AG04450 (cell line): ENCODE measurements at regions not wholly inside any gene's neighbourhood (a gene's known extent, or its start where the extent isn't known, plus 50 kb on each side); places are given as distances from the start of the nearest gene placed in this dataset.
A peak's percentile ranks its signal among the peaks of the same experiment; 100 is the strongest.

Experiments
- CTCF ChIA-PET: fragments of 300-600, 350-600 bp; formaldehyde crosslinking; extraction: SDS; loops from one replicate; lab custom pipeline; 2022; ENCODE audit warnings: antibody characterized with exemption, inconsistent platforms; lab: Charles Lee
- POLR2A ChIA-PET: fragments of 350-600 bp; formaldehyde crosslinking; extraction: SDS; loops from one replicate; lab custom pipeline; 2021; ENCODE audit warnings: antibody characterized with exemption, inconsistent platforms; lab: Yijun Ruan, JAX
- DNase-seq: peaks from one replicate; pipeline ENCODE4 v3.0.0-alpha.2; 2011; ENCODE audit warnings: low read depth, low spot score
- H3K27ac ChIP-seq: one replicate; pipeline ENCODE4 v1.5.1; 2012; ENCODE audit warnings: low read depth, low read length, control low read depth
- H3K27me3 ChIP-seq: one replicate; pipeline ENCODE4 v1.6.0; 2012; ENCODE audit warnings: low read length; ENCODE audit not compliant: control insufficient read depth, insufficient read depth
- H3K4me3 ChIP-seq: 2 replicates; pipeline ENCODE4 v1.5.1; 2011; ENCODE audit warnings: mild to moderate bottlenecking, low read depth, low read length, control low read depth
- H3K9me3 ChIP-seq: 2 replicates; pipeline ENCODE4 v1.5.1; 2012; ENCODE audit warnings: low read length; ENCODE audit not compliant: control insufficient read depth, insufficient read depth
- TF ChIP-seq, protein P1 (sequence below): IDR thresholded peaks from 2 replicates; pipeline ENCODE4 v1.5.1; 2011; ENCODE audit warnings: low read depth, low read length, control low read depth, inconsistent platforms

DNA sequence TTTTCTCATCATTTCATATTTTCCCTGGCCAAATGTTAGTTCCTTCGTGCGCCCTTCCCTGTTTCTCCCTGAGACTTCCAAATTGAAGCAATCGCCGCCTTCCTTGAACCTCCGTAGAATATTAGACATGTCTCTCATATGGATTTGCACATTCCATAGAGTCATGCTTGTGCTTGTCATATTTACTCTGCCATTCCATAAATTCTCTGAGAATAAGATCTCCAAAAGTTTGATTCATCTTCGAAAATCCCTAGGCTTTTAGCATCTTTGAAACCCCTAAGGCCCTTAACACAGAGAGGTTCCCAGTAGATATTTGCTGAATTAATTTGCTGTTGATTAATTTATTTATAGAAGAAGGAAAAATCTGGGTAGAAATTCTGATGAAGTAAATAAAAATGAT, 202.2 kb upstream of the PIK3C3 start:
- POLR2A ChIA-PET, result no interaction called here
- H3K27me3 ChIP-seq, result no peaks in the 10 kb centered on the region

DNA sequence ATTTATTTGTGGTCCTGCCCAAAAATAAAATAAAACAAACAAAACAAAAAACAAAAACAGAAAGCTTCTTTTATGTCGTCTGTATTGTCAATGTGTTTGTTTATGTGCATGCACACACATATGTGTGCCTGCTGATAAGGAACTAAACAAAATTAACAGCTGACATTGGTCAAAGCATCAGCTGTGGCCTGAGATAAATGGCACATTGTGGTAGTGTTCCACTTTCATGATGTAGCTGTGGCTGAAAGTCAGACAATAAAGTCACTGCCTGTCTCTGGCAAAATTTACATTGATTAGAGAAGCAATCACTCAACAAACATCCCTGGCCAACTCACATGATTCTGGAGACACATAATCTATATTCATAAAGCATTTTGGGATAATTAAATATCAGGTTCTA, 203.4 kb upstream of the PIK3C3 start:
- DNase-seq, result no peak
- POLR2A ChIA-PET, result no interaction called here
- CTCF ChIA-PET, result no interaction called here
- Histone ChIP-seq H3K27me3 (no peaks in the 10 kb centered on the region), H3K27ac (no peak overlapping the region), H3K9me3 (no peaks in the 10 kb centered on the region), H3K4me3 (no peak overlapping the region)
- TF ChIP-seq, protein P1, sequence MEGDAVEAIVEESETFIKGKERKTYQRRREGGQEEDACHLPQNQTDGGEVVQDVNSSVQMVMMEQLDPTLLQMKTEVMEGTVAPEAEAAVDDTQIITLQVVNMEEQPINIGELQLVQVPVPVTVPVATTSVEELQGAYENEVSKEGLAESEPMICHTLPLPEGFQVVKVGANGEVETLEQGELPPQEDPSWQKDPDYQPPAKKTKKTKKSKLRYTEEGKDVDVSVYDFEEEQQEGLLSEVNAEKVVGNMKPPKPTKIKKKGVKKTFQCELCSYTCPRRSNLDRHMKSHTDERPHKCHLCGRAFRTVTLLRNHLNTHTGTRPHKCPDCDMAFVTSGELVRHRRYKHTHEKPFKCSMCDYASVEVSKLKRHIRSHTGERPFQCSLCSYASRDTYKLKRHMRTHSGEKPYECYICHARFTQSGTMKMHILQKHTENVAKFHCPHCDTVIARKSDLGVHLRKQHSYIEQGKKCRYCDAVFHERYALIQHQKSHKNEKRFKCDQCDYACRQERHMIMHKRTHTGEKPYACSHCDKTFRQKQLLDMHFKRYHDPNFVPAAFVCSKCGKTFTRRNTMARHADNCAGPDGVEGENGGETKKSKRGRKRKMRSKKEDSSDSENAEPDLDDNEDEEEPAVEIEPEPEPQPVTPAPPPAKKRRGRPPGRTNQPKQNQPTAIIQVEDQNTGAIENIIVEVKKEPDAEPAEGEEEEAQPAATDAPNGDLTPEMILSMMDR, result no peak

More for the DNA sequence above, 202.2 kb upstream of the PIK3C3 start:
- Histone ChIP-seq H3K4me3 (no peak overlapping the region), H3K9me3 (no peaks in the 10 kb centered on the region), H3K27ac (no peak overlapping the region)
- DNase-seq, result no peak
- CTCF ChIA-PET, result no interaction called here
- TF ChIP-seq, protein P1, result no peak

DNA sequence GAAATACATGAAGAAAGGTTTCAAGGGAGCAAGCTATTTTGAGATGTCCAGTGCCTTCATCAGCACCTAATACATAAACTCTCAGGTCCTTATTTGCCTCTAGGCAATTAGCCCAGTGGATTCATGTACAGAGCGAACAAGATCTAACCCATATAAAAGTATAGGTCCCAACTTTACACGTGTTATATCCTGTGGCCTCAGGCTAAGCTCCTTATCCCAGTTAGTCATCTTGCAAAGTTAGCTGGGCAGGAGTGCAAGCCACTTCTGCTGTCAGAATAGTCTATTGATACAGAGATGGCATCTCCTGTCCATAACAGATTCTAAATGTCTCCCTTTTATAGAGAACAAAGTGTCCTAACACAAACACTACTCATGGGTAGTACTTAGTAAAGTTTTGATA, 203.9 kb upstream of the PIK3C3 start:
- H3K27me3 ChIP-seq, result no peaks in the 10 kb centered on the region
- POLR2A ChIA-PET, result no interaction called here
- H3K4me3 ChIP-seq, result no peak overlapping the region
- no peak overlapping the region for H3K27ac ChIP-seq
- CTCF ChIA-PET, result no interaction called here
- H3K9me3 ChIP-seq, result no peaks in the 10 kb centered on the region
- no peak for DNase-seq
- TF ChIP-seq, protein P1, result no peak

DNA sequence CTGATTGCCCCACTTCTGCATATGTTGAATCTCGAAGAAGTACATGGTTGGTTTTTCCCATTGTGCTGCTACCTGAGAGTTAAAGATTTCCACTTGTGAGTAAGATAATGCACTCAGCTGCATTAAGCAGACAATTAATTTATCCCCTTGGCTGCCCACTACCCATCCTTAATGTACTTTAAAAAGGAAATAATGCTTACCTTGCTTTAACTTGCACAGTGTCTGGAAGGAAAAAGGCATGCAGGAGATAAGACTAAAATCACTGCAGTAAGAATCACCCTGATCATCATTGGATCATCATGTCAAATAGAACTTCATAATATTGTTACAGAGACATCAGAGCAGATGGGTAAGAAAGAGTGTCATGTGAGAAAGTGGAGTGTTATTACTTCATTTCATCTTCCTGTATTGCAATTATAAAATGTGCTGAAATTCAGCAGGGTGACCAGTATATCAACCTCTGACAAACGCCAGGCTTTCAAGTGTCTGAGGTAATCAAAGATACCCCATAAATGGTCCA, 207.3 kb upstream of the PIK3C3 start:
- CTCF ChIA-PET, result no interaction called here
- DNase-seq, result no peak
- no peaks in the 10 kb centered on the region for H3K9me3 ChIP-seq
- no peaks in the 10 kb centered on the region for H3K27me3 ChIP-seq
- POLR2A ChIA-PET, result no interaction called here
- no peak overlapping the region for H3K4me3 ChIP-seq
- TF ChIP-seq, protein P1, result no peak
- H3K27ac ChIP-seq, result no peak overlapping the region

DNA sequence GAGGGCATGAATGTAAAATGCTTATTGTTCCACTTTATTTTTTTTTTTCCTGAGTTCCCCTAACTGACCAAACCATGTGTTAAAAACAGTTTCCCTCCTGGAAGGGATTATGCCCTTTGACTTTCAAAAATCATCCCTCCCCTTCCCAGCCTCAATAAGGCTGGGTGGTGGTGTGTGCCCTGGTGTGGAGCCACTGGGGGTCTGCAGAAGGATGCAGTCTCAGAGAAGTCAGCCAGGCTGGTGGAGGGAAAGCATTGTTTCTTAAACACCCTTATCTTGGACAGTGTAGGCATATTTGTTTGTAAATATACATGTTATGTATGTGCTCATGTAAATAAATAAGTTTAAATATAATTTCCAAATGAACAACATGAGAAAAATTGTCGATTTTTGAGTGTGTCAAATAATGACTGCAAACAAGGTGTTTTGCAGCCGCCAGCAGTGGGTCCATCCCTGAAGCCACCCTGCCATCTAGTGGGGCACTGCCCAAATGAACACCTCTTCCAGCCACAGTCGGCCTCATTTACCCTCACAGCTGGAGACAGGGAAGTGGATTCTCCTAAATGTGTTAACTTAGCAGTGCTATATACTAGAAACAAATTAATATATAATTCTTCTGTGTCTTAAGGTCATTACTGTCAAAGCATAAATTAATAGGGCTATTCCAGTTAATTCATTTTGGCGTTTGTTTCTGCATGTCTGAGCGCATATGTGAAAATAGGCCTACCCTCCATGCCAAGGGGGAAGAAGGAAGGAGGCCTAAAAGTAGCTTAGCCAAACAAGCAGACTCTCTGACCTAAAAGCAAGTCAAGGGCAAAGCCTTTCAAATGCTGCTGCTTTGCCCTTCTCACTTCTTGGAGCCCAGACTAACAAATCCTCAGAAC, 209.6 kb upstream of the PIK3C3 start:
- DNase-seq, result no peak
- H3K27me3 ChIP-seq, result no peaks in the 10 kb centered on the region
- H3K27ac ChIP-seq, result no peak overlapping the region
- H3K9me3 ChIP-seq, result no peaks in the 10 kb centered on the region
- TF ChIP-seq, protein P1, result peak; percentile 61
- ChIA-PET POLR2A (no interaction called here), CTCF (interaction anchor here (0.7 kb wide), 1 partner anchor 283 kb away, joined by 4 read pairs; no protein-coding TSS in a partner anchor)
- H3K4me3 ChIP-seq, result no peak overlapping the region
